ENCODE measurements at regions not wholly inside any gene's neighbourhood (a gene's known extent, or its start where the extent isn't known, plus 50 kb on each side); places are given as distances from the start of the nearest gene placed in this dataset.

DNA sequence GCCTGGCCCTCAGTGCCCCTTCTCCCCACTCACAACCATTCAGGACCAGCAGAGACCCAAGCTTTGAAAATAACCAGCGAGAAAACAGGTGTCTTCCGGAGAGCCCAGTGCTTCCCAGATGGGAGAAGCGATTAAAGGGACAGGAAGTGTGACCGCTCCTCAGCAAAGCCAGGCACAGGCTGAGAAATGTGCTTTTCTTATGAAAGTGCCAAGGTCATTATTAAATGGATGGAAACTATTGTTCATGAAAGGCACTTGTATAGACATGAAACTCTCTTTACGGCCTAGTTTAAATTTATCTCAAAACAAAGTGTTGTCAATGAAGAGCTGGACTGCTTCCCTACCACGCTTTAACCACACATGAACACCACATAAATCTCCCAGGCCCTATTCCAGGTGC is 210.4 kb downstream of the SPTSSA start:
- TF ChIP-seq CTCF (IDR thresholded peaks at IDR 0.05; ENCODE audit: borderline replicate concordance, insufficient read depth, low read depth, low read length): no peak
- H3K4me3 ChIP-seq (ENCODE audit: low read depth, low read length): no peak overlapping the region

DNA sequence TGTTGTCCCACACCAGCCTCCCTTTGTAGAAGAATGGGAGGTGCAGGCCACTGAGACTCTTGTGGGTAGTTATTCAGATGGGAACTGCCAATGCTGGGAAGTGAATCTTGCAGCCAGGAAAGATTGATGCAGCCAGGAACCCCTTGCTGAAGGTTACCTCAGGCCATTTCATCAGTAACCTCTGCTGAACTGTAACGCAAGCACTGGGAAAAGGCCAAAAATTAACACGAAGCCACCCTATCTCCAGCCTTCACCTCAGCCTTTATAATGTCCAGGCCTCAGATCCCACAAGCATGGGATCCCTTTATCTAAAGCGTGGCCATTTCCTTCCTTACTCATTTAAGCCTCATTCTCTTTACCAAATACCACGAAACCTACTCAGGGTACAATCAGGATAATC is 211.1 kb downstream of the SPTSSA start:
- H3K4me3 ChIP-seq (ENCODE audit: low read depth, low read length): no peak overlapping the region
- TF ChIP-seq CTCF (IDR thresholded peaks at IDR 0.05; ENCODE audit: borderline replicate concordance, insufficient read depth, low read depth, low read length): no peak

DNA sequence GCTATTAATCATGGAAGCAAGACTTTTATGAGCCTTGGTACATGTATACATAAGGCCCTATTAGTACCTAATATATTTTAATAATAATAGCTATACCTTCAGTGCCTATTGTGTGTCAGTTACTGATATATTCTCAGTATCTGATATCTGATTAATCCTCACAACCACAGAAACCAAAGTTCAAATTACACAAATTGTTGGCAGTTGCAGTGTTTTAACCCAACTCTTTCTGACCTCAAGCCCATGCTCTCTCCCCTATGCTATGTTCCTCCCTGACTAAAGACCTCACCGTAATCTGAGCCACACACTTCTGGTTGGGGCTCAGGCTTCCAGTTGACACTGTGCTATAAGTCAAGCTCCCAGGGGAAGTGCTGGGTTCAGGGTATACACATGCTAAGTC is 214.4 kb downstream of the SPTSSA start:
- TF ChIP-seq CTCF (IDR thresholded peaks at IDR 0.05; ENCODE audit: borderline replicate concordance, insufficient read depth, low read depth, low read length): no peak
- no peak overlapping the region for H3K4me3 ChIP-seq (ENCODE audit: low read depth, low read length)

- no peak for TF ChIP-seq CTCF (IDR thresholded peaks at IDR 0.05; ENCODE audit: borderline replicate concordance, insufficient read depth, low read depth, low read length)
- no peak overlapping the region for H3K4me3 ChIP-seq (ENCODE audit: low read depth, low read length)
These were observed 215.8 kb downstream of the SPTSSA start for GRCh38 chr14:34246206-34246605.

DNA sequence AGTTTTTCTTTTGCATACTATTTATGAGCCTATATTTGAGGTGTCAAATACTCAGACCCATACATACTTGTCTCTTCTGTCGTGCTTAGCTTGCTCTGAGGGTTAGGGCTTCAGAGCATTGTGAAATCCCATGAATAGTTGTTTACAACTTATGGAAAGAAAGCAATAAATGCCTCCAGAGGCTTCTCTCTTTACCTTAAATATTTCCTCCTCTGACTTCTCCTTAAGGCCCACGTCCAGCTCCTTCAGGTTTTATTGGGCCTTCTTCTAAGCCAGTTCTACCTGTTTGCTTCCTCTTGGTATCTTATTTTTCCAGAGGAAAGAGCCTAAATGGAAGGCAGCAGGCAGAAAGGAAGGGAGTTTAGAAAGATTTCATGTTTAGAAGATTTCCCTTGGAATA is 218.6 kb downstream of the SPTSSA start:
- TF ChIP-seq CTCF (IDR thresholded peaks at IDR 0.05; ENCODE audit: borderline replicate concordance, insufficient read depth, low read depth, low read length): no peak
- no peak overlapping the region for H3K4me3 ChIP-seq (ENCODE audit: low read depth, low read length)

- TF ChIP-seq CTCF (IDR thresholded peaks at IDR 0.05; ENCODE audit: borderline replicate concordance, insufficient read depth, low read depth, low read length): no peak
- no peak overlapping the region for H3K4me3 ChIP-seq (ENCODE audit: low read depth, low read length)
These were observed 219.0 kb downstream of the SPTSSA start for GRCh38 chr14:34243001-34243400.

DNA sequence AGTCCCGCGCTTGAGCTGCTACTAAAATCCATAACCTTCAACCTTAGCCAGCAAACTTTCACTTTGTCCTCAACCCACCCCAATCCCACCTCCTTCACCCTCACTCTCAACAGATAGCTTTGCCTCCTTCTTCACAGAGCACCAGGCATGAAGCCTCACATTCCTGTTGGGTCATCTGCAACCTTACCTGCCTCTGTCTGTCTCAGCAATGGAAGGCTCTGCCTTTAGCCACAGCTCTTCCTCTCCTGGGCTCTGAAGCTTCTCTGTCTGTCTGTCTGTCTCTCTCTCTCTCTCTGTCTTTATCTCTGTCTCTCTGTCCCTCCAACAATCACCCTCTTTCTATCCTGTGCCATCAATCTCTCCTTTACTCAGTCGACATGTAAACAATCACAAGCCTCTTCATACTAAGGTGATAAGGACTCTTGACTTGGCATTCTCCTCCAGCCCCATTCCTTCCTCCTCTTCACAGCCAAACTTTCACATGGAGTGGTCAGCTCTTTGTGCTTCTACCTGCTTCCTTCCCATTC is 220.8 kb downstream of the SPTSSA start:
- H3K4me3 ChIP-seq (ENCODE audit: low read depth, low read length): no peak overlapping the region
- TF ChIP-seq CTCF (IDR thresholded peaks at IDR 0.05; ENCODE audit: borderline replicate concordance, insufficient read depth, low read depth, low read length): no peak
